Motor neuron (in vitro differentiated cells): ENCODE measurements at regions not wholly inside any gene's neighbourhood (a gene's known extent, or its start where the extent isn't known, plus 50 kb on each side); places are given as distances from the start of the nearest gene placed in this dataset.
A peak's percentile ranks its signal among the peaks of the same experiment; 100 is the strongest.

ENCODE experiments used
- ATAC-seq, 8 experiments: fragments of 200-7000 bp; cut with Tn5 transposase; replicated peaks in 6 of 8; 2 replicates each; pipeline ENCODE4 v1.8.0; 2021; ENCODE audit warnings: mild to moderate bottlenecking in 8 of 8, moderate library complexity in 8 of 8
- H3K27ac ChIP-seq, 2 donors: fragments of 250-450 bp; sonication (Bioruptor Pico); 2 replicates each; pipeline ENCODE4 v1.9.0; 2021; ENCODE audit warnings: antibody characterized with exemption in 2 of 2, mild to moderate bottlenecking in 2 of 2, moderate library complexity in 1 of 2
- H3K4me1 ChIP-seq, 2 donors: fragments of 250-450 bp; sonication (Bioruptor Pico); replicated peaks in 1 of 2; 2 replicates each; pipeline ENCODE4 v1.6.1; 2021; ENCODE audit warnings: antibody characterized with exemption in 2 of 2, mild to moderate bottlenecking in 2 of 2, moderate library complexity in 1 of 2
- H3K4me3 ChIP-seq, 5 donors: fragments of 250-450 bp; sonication (Bioruptor Pico); 2 replicates each; pipeline ENCODE4 v1.9.0; 2021; ENCODE audit warnings: antibody characterized with exemption in 5 of 5, mild to moderate bottlenecking in 5 of 5, moderate library complexity in 4 of 5
- WGBS, 10 experiments: fragments of 450-650 bp; shearing (Covaris generic); methylation state at CpG; one replicate each; pipeline ENCODE4 v1.0.0; 2022; 5-methylcytosine and 5-hydroxymethylcytosine counted together
- in situ Hi-C, 9 experiments: fragments of 400-800 bp; cut with MboI; loops; one replicate each; pipeline ENCODE4 v1.15.0; 2021; ENCODE audit warnings: low sequenced_read_pairs in 9 of 9, low pct_unique_long_range_greater_than_20kb in 2 of 9; ENCODE audit not compliant: unreplicated experiment in 9 of 9

- in situ Hi-C loops: loop anchor here in 5 of 9 experiments (25.0 kb wide), 2 partner anchors 108 to 308 kb away; no protein-coding TSS in a partner anchor
- Histone ChIP-seq H3K4me3 (no peak overlapping the region), H3K4me1 (no peaks in the 10 kb centered on the region), H3K27ac (no peak overlapping the region)
- ATAC-seq: peak in 2 of 8 experiments; percentile 10 to 17
- WGBS, 10 experiments: 46 to 95% (median 87%) methylated on average over 2 to 5 of the region's 5 CpGs; no CpG with 5 or more reads in 3 of the 10 experiments
Measured at GRCh38 chr11:27178859-27179258, 138.2 kb downstream of the BBOX1 start.
